GM12878 (cell line): ENCODE measurements at regions not wholly inside any gene's neighbourhood (a gene's known extent, or its start where the extent isn't known, plus 50 kb on each side); places are given as distances from the start of the nearest gene placed in this dataset.
"Not testable (repeated sequence)": the region's sequence is repeated elsewhere in the genome, so short reads cannot be mapped to it uniquely, and the experiment has no call there.

Experiments used
- ATAC-seq: fragments of 200-7000 bp; cut with Tn5 transposase; 3 replicates; pipeline ENCODE4 v1.9.1; 2020; ENCODE audit warnings: mild to moderate bottlenecking, moderate library complexity
- BruUV-seq: library from RNA; stranded (reverse); fragments of 400-500 nt; replicated peaks from 2 replicates; lab custom pipeline; 2021; lab: Mats Ljungman, UMichigan
- CTCF ChIA-PET: fragments of 300-600 bp; sonication (Branson Sonifier 250); formaldehyde crosslinking; extraction: SDS; loops from one replicate; lab custom pipeline; 2021; ENCODE audit warnings: inconsistent platforms; lab: Yijun Ruan, JAX
- POLR2A ChIA-PET: fragments of 350-600 bp; formaldehyde crosslinking; extraction: SDS; loops from one replicate; lab custom pipeline; 2021; ENCODE audit warnings: inconsistent platforms; lab: Charles Lee
- RAD21 ChIA-PET: fragments of 300-600 bp; sonication (Branson Sonifier 250); formaldehyde crosslinking; loops from one replicate; lab custom pipeline; 2023; ENCODE audit warnings: antibody characterized with exemption; ENCODE audit not compliant: unreplicated experiment; lab: Charles Lee
- SMC1A ChIA-PET: fragments of 300-600 bp; sonication (Branson Sonifier 250); formaldehyde crosslinking; loops from one replicate; lab custom pipeline; 2023; ENCODE audit not compliant: unreplicated experiment, uncharacterized antibody; lab: Charles Lee
- DNase-seq: peaks from one replicate; pipeline ENCODE4 v3.0.0-alpha.2; 2011; ENCODE audit warnings: low read depth, low spot score
- FAIRE-seq: peaks from 3 replicates; lab custom pipeline; 2011; peaks lifted over from hg19 to GRCh38; lab: Jason Lieb, UNC
- H2AFZ ChIP-seq: 2 replicates; pipeline ENCODE4 v1.6.0; 2011; ENCODE audit warnings: low read depth, low read length, control low read depth; ENCODE audit not compliant: control insufficient read depth
- H3K27ac ChIP-seq: 2 replicates; pipeline ENCODE4 v1.5.1; 2011; ENCODE audit warnings: control low read depth; ENCODE audit not compliant: control insufficient read depth, insufficient read depth
- H3K27me3 ChIP-seq, 2 experiments: replicated peaks in 1 of 2; 2 replicates each; pipeline versions ENCODE4 v1.6.0 to v1.6.1; 2011; ENCODE audit warnings: low read length in 1 of 2; ENCODE audit not compliant: control insufficient read depth in 2 of 2, insufficient read depth in 2 of 2
- H3K36me3 ChIP-seq, 2 experiments: 2 replicates each; pipeline ENCODE4 v1.5.1; 2011; ENCODE audit warnings: low read length in 1 of 2; ENCODE audit not compliant: control insufficient read depth in 2 of 2, insufficient read depth in 2 of 2
- H3K4me1 ChIP-seq: 2 replicates; pipeline ENCODE4 v1.6.1; 2011; ENCODE audit warnings: mild to moderate bottlenecking, low read length, moderate library complexity, mixed read lengths; ENCODE audit not compliant: control insufficient read depth, insufficient read depth
- H3K4me2 ChIP-seq: 2 replicates; pipeline ENCODE4 v1.6.0; 2011; ENCODE audit warnings: control low read depth; ENCODE audit not compliant: control insufficient read depth, insufficient read depth
- H3K4me3 ChIP-seq: fragments of 200-600 bp; sonication (generic); 2 replicates; pipeline ENCODE4 v1.5.1; 2016
- H3K79me2 ChIP-seq: 2 replicates; pipeline ENCODE4 v1.6.0; 2011; ENCODE audit warnings: low read length; ENCODE audit not compliant: control insufficient read depth, insufficient read depth
- H3K9ac ChIP-seq: 2 replicates; pipeline ENCODE4 v1.8.0; 2011; ENCODE audit warnings: low read length, control low read depth, mixed read lengths; ENCODE audit not compliant: control insufficient read depth, insufficient read depth
- H3K9me3 ChIP-seq: replicated peaks from 3 replicates; pipeline ENCODE4 v1.5.1; 2011; ENCODE audit warnings: mild to moderate bottlenecking, low read length; ENCODE audit not compliant: control insufficient read depth, insufficient read depth
- H4K20me1 ChIP-seq: 2 replicates; pipeline ENCODE4 v1.6.0; 2011; ENCODE audit not compliant: control insufficient read depth, insufficient read depth
- ASH2L ChIP-seq: fragments of 300-600, 200-600 bp; sonication (generic); IDR thresholded peaks from 2 replicates; pipeline ENCODE4 v1.6.1; 2017; ENCODE audit warnings: low read depth, mild to moderate bottlenecking, borderline replicate concordance
- PAX5 ChIP-seq: IDR thresholded peaks from 2 replicates; pipeline ENCODE4 v1.6.1; 2011; ENCODE audit warnings: low read depth, low read length, borderline replicate concordance
- RCOR1 ChIP-seq: conservative IDR thresholded peaks from 2 replicates; pipeline ENCODE4 v1.6.1; 2012; ENCODE audit warnings: low read depth, low read length, improper control_type of control experiment
- RELA ChIP-seq: fragments of 450-650 bp; IDR thresholded peaks from 2 replicates; pipeline ENCODE4 v1.8.0; 2014; ENCODE audit warnings: borderline replicate concordance; ENCODE audit not compliant: partially characterized antibody
- REST ChIP-seq: IDR thresholded peaks from 2 replicates; pipeline ENCODE4 v1.6.1; 2012; ENCODE audit warnings: mild to moderate bottlenecking, low read depth, low read length
- WGBS: methylation state at CpG from one replicate; pipeline ENCODE4 v1.1.6; 2016; ENCODE audit warnings: low lambda C conversion rate; ENCODE audit not compliant: insufficient replicate concordance, insufficient coverage; ENCODE audit errors: missing lambda C conversion rate; 5-methylcytosine and 5-hydroxymethylcytosine counted together
- in situ Hi-C: fragments of 300-500 bp; cut with MboI; formaldehyde crosslinking; loops from 9 replicates; pipeline ENCODE4 v1.14.3; 2018; ENCODE audit warnings: mixed read lengths
- intact Hi-C: fragments of 100-400 bp; cut with micrococcal nuclease; formaldehyde crosslinking; loops from one replicate; pipeline ENCODE4 v1.14.2; 2022; ENCODE audit not compliant: unreplicated experiment

GRCh38 chr4:85210353-85210752 is 243.9 kb upstream of the WDFY3 start (continued):
- TF ChIP-seq RCOR1 (no peak), PAX5 (no peak), ASH2L (no peak), RELA (no peak), REST (no peak)

- BruUV-seq, CTCF ChIA-PET, H3K4me3 ChIP-seq, H3K4me2 ChIP-seq, H2AFZ ChIP-seq, RAD21 ChIA-PET, DNase-seq, intact Hi-C loops, POLR2A ChIA-PET, in situ Hi-C loops, H3K9me3 ChIP-seq, H4K20me1 ChIP-seq, H3K9ac ChIP-seq, H3K27ac ChIP-seq, SMC1A ChIA-PET, FAIRE-seq, H3K79me2 ChIP-seq, H3K27me3 ChIP-seq, H3K36me3 ChIP-seq, ATAC-seq, H3K4me1 ChIP-seq: not testable (repeated sequence)
- WGBS, result 75% methylated on average over 7 of the region's 7 CpGs
Observed at GRCh38 chr4:85216571-85216970, 250.1 kb upstream of the WDFY3 start.
